OCI-LY3 (cell line): ENCODE measurements at regions not wholly inside any gene's neighbourhood (a gene's known extent, or its start where the extent isn't known, plus 50 kb on each side); places are given as distances from the start of the nearest gene placed in this dataset.

Experiments used
- H2AFZ ChIP-seq: fragments of 200-600, 300-600 bp; shearing (Covaris generic); 2 replicates; pipeline ENCODE4 v1.6.0; 2014; ENCODE audit warnings: antibody characterized with exemption, low read depth, low read length
- H3K27ac ChIP-seq: fragments of 200-600, 300-600 bp; sonication (generic); 2 replicates; pipeline ENCODE4 v1.5.1; 2014; ENCODE audit warnings: mild to moderate bottlenecking, low read length, moderate library complexity, mixed read lengths
- H3K27me3 ChIP-seq: fragments of 200-600, 300-600 bp; sonication (generic); 2 replicates; pipeline ENCODE4 v1.6.1; 2014; ENCODE audit warnings: low read depth, low read length, mixed read lengths
- H3K36me3 ChIP-seq: fragments of 200-600, 300-600 bp; sonication (generic); replicated peaks from 2 replicates; pipeline ENCODE3; 2014; ENCODE audit warnings: low read depth, low read length, mixed read lengths
- H3K4me1 ChIP-seq: fragments of 300-600, 200-600 bp; sonication (generic); 2 replicates; pipeline ENCODE4 v1.6.1; 2014; ENCODE audit warnings: low read length, mixed read lengths
- H3K4me2 ChIP-seq: fragments of 200-600, 300-600 bp; sonication (generic); 2 replicates; pipeline ENCODE4 v1.6.1; 2014; ENCODE audit warnings: low read length, mixed read lengths
- H3K4me3 ChIP-seq: fragments of 300-600, 200-600 bp; sonication (generic); 2 replicates; pipeline ENCODE4 v1.5.1; 2014; ENCODE audit warnings: antibody characterized with exemption, mild to moderate bottlenecking, low read length, moderate library complexity
- H3K79me2 ChIP-seq: fragments of 300-600, 200-600 bp; shearing (Covaris generic); 2 replicates; pipeline ENCODE4 v1.6.1; 2014; ENCODE audit warnings: mild to moderate bottlenecking, low read length, mixed read lengths
- H3K9ac ChIP-seq: fragments of 300-600, 200-600 bp; shearing (Covaris generic); 2 replicates; pipeline ENCODE4 v1.6.0; 2014; ENCODE audit warnings: mild to moderate bottlenecking, low read length, moderate library complexity
- H3K9me3 ChIP-seq: fragments of 200-600, 300-600 bp; shearing (Covaris generic); 2 replicates; pipeline ENCODE4 v1.6.1; 2014; ENCODE audit warnings: low read length, mixed read lengths; ENCODE audit not compliant: insufficient read depth
- H4K20me1 ChIP-seq: fragments of 200-600, 300-600 bp; sonication (generic); 2 replicates; pipeline ENCODE4 v1.6.1; 2016; ENCODE audit warnings: low read length, mixed read lengths; ENCODE audit not compliant: insufficient read depth
- CTCF ChIP-seq: fragments of 200-600, 300-600 bp; sonication (generic); IDR thresholded peaks from 2 replicates; pipeline ENCODE4 v1.5.1; 2014; ENCODE audit warnings: antibody characterized with exemption, low read length, low read depth
- EZH2phosphoT487 ChIP-seq: fragments of 200-600 bp; shearing (Covaris generic); IDR thresholded peaks from 2 replicates; pipeline ENCODE4 v1.6.1; 2018; ENCODE audit warnings: antibody characterized with exemption, mixed run types, low read depth

DNA sequence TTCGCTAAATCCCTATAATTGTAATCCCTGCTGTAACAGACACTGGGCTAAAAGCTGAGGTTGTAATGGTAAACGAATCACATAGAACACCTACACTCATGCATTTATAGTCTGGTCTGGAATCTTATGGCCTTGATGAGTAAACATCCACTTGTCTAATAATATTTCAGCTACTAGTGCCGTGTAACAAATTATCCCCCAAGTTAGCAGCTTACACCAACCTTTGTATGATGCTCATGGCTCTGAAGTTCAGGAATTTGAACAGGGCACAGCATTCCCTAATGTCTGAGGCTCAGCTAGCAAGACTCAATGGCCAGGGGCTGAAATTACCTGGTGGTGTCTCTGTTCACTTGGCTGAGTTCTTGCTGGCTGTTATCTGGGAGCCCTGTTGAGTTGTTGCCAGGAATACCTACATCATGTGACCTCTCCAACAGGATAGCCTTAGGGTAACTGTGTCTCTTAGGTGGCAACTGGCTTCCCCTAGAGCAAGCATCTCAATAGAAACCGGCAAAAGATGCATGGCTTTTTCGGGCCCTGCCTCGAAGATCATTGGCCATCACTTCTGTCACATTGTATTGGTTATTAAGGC is 100.9 kb upstream of the TMEM170B start:
- Histone ChIP-seq H3K4me2 (no peak overlapping the region), H3K36me3 (no peaks in the 10 kb centered on the region), H3K79me2 (no peaks in the 10 kb centered on the region), H3K27ac (no peak overlapping the region), H3K4me3 (no peak overlapping the region), H3K9me3 (no peaks in the 10 kb centered on the region), H3K4me1 (peaks cover 10% of the 10 kb centered on the region), H3K27me3 (no peaks in the 10 kb centered on the region), H3K9ac (no peak overlapping the region), H2AFZ (no peak overlapping the region), H4K20me1 (no peaks in the 10 kb centered on the region)
- TF ChIP-seq EZH2phosphoT487: no peak
- TF ChIP-seq CTCF: no peak

GRCh38 chr6:11434565-11435326 is 102.8 kb upstream of the TMEM170B start:
- Histone ChIP-seq H3K4me2 (no peak overlapping the region), H3K9ac (no peak overlapping the region), H3K79me2 (no peaks in the 10 kb centered on the region), H3K27ac (no peak overlapping the region), H3K4me3 (no peak overlapping the region), H3K27me3 (no peaks in the 10 kb centered on the region), H3K9me3 (no peaks in the 10 kb centered on the region), H2AFZ (no peak overlapping the region), H4K20me1 (no peaks in the 10 kb centered on the region), H3K4me1 (peaks cover 10% of the 10 kb centered on the region), H3K36me3 (no peaks in the 10 kb centered on the region)
- TF ChIP-seq EZH2phosphoT487: no peak
- TF ChIP-seq CTCF: no peak

DNA sequence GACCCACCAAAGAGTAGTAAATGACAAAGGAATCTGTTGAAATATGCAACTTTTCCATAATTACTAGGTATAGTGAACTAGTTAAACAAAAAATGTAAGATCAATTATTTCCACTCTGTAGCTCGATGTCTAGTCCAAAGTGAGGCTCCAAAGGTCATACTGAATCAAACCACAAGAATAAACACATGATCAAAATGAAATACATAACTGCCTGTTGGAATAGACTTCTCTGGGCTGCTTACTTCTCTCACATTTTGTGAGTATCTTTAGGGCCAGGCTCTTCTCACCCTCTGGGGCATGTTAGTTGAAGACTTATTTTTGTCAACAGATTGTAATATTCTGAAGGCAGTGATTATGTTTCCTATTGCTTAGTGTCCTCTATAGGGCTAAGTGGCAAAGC is 103.7 kb upstream of the TMEM170B start:
- H3K36me3 ChIP-seq: no peaks in the 10 kb centered on the region
- H2AFZ ChIP-seq: no peak overlapping the region
- H3K4me2 ChIP-seq: no peak overlapping the region
- H3K79me2 ChIP-seq: no peaks in the 10 kb centered on the region
- H3K27me3 ChIP-seq: no peaks in the 10 kb centered on the region
- H3K9me3 ChIP-seq: no peaks in the 10 kb centered on the region
- TF ChIP-seq CTCF (no peak), EZH2phosphoT487 (no peak)
- H3K4me3 ChIP-seq: no peak overlapping the region
- no peaks in the 10 kb centered on the region for H4K20me1 ChIP-seq
- H3K4me1 ChIP-seq: peaks cover 17% of the 10 kb centered on the region
- H3K9ac ChIP-seq: no peak overlapping the region
- no peak overlapping the region for H3K27ac ChIP-seq

DNA sequence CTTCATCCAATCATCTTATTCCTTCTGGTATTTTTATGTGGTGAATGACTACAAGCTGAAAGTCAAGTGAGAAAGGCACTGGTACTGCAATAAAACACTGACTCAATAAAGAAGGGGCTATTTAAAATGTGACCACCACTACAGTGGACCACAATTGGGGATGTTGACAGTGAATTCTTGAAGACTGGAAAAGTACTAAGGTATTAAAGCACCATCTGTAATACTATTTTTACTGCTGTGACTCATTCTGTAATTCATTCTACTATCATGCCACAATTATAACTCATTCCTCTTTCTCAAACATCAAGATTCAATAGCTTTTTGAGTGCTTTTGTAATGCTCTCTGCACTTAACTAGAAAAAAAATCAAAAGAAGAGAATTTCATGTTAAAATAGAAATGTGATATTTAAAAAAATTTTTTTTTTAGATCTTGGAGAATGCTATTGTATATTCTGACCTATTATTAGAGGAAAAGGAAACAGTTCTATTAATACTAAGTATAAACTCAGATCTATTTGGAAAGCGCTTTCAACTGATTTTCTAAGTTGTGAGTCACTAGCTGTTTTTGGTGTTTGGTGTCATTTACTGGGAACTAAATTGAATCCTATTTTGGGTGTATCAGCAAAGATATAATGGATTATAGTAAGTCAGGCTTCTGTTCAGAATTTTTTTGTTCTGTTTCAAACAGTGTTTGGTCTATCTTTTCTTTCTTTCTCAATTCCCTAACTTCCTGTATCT is 104.7 kb upstream of the TMEM170B start:
- Histone ChIP-seq H2AFZ (no peak overlapping the region), H3K9me3 (no peaks in the 10 kb centered on the region), H3K4me3 (no peak overlapping the region), H3K79me2 (no peaks in the 10 kb centered on the region), H3K36me3 (no peaks in the 10 kb centered on the region), H3K27me3 (no peaks in the 10 kb centered on the region), H3K4me2 (no peak overlapping the region), H4K20me1 (no peaks in the 10 kb centered on the region), H3K27ac (no peak overlapping the region), H3K4me1 (peaks cover 26% of the 10 kb centered on the region), H3K9ac (no peak overlapping the region)
- TF ChIP-seq EZH2phosphoT487 (no peak), CTCF (no peak)
